ENCODE measurements at regions not wholly inside any gene's neighbourhood (a gene's known extent, or its start where the extent isn't known, plus 50 kb on each side); places are given as distances from the start of the nearest gene placed in this dataset.

GRCh38 chr11:130644187-130644586 is 195.7 kb downstream of the ADAMTS15 start:
- WGBS, 5 donors, result 63 to 71% (median 65%) methylated on average over 11 of the region's 11 CpGs
- no peak for TF ChIP-seq CTCF (IDR thresholded peaks at IDR 0.05 in 8 of 11, conservative IDR thresholded peaks at IDR 0.05 in 3 of 11)
- TF ChIP-seq POLR2AphosphoS5 (IDR thresholded peaks at IDR 0.05), result no peak
- no peak for TF ChIP-seq POLR2A (IDR thresholded peaks at IDR 0.05)
- no peak overlapping the region for H3K27ac ChIP-seq
- H3K4me3 ChIP-seq, result no peak overlapping the region
- intact Hi-C loops (cut with DNase I; ENCODE audit: low total_unique reads), result no loop called here
- H3K27me3 ChIP-seq (replicated peaks in 1 of 7), result peaks cover 0 to 3% (median 0%) of the 10 kb centered on the region in 7 donors
- no peaks in the 10 kb centered on the region for H3K9me3 ChIP-seq
- H3K36me3 ChIP-seq, result no peaks in the 10 kb centered on the region
- H3K4me1 ChIP-seq, result no peaks in the 10 kb centered on the region
- no peak for DNase-seq

GRCh38 chr11:130645164-130645842 is 196.9 kb downstream of the ADAMTS15 start:
- no peak for DNase-seq
- H3K9me3 ChIP-seq, result no peaks in the 10 kb centered on the region
- intact Hi-C loops (cut with DNase I; ENCODE audit: low total_unique reads), result no loop called here
- H3K27ac ChIP-seq, result no peak overlapping the region
- no peak for TF ChIP-seq POLR2A (IDR thresholded peaks at IDR 0.05)
- no peak for TF ChIP-seq CTCF (IDR thresholded peaks at IDR 0.05 in 8 of 11, conservative IDR thresholded peaks at IDR 0.05 in 3 of 11)
- TF ChIP-seq POLR2AphosphoS5 (IDR thresholded peaks at IDR 0.05), result no peak
- H3K36me3 ChIP-seq, result no peaks in the 10 kb centered on the region
- H3K4me3 ChIP-seq, result no peak overlapping the region
- no peaks in the 10 kb centered on the region for H3K4me1 ChIP-seq
- WGBS, 5 donors, result 86 to 92% (median 90%) methylated on average over 10 of the region's 10 CpGs
- peaks cover 0 to 3% (median 0%) of the 10 kb centered on the region in 7 donors for H3K27me3 ChIP-seq (replicated peaks in 1 of 7)

GRCh38 chr11:130645843-130646197 is 197.4 kb downstream of the ADAMTS15 start:
- Histone ChIP-seq H3K4me1 (no peaks in the 10 kb centered on the region), H3K27me3 (replicated peaks in 1 of 7) (peaks cover 0 to 3% (median 0%) of the 10 kb centered on the region in 7 donors), H3K4me3 (no peak overlapping the region), H3K9me3 (no peaks in the 10 kb centered on the region), H3K27ac (no peak overlapping the region), H3K36me3 (no peaks in the 10 kb centered on the region)
- intact Hi-C loops (cut with DNase I; ENCODE audit: low total_unique reads), result no loop called here
- no peak for DNase-seq
- WGBS, 5 donors, result 94 to 98% (median 96%) methylated on average over 6 of the region's 6 CpGs
- TF ChIP-seq CTCF (IDR thresholded peaks at IDR 0.05 in 8 of 11, conservative IDR thresholded peaks at IDR 0.05 in 3 of 11) (no peak), POLR2AphosphoS5 (IDR thresholded peaks at IDR 0.05) (no peak), POLR2A (IDR thresholded peaks at IDR 0.05) (no peak)

GRCh38 chr11:130646881-130647280 is 198.4 kb downstream of the ADAMTS15 start:
- TF ChIP-seq POLR2A (IDR thresholded peaks at IDR 0.05) (no peak), POLR2AphosphoS5 (IDR thresholded peaks at IDR 0.05) (no peak), CTCF (IDR thresholded peaks at IDR 0.05 in 8 of 11, conservative IDR thresholded peaks at IDR 0.05 in 3 of 11) (no peak)
- WGBS, 5 donors, result 69 to 82% (median 74%) methylated on average over 3 of the region's 3 CpGs
- Histone ChIP-seq H3K4me1 (no peaks in the 10 kb centered on the region), H3K27me3 (replicated peaks in 1 of 7) (peaks cover 0 to 3% (median 0%) of the 10 kb centered on the region in 7 donors), H3K36me3 (no peaks in the 10 kb centered on the region), H3K27ac (no peak overlapping the region), H3K4me3 (no peak overlapping the region), H3K9me3 (no peaks in the 10 kb centered on the region)
- DNase-seq, result no peak
- intact Hi-C loops (cut with DNase I; ENCODE audit: low total_unique reads), result no loop called here

Data from spleen (tissue), 11 donors.